ENCODE measurements at regions not wholly inside any gene's neighbourhood (a gene's known extent, or its start where the extent isn't known, plus 50 kb on each side); places are given as distances from the start of the nearest gene placed in this dataset.

DNA sequence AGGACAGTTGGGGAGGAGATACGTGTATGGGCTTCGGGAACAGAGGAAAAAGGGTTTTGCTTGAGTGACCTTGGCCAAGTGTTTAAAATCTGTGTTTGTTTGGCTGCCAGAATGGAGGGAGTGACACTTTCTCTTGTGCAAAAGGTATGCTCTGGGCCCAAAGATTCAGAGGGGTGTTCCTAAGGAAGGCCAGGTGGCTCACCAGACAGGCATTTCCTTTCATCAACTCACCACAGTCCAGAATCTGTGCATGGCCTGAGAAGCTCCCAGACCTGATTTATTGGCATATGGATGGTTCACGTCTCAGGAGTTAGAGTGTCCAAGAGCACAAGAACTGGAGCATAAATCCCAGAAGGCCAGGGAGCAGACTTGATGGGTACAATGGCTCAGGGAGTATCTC lies 53.4 kb upstream of the NLK start:
- H3K4me3 ChIP-seq (ENCODE audit: low read length), result no peak overlapping the region
- no peak for DNase-seq (ENCODE audit: low read depth, low spot score)

DNA sequence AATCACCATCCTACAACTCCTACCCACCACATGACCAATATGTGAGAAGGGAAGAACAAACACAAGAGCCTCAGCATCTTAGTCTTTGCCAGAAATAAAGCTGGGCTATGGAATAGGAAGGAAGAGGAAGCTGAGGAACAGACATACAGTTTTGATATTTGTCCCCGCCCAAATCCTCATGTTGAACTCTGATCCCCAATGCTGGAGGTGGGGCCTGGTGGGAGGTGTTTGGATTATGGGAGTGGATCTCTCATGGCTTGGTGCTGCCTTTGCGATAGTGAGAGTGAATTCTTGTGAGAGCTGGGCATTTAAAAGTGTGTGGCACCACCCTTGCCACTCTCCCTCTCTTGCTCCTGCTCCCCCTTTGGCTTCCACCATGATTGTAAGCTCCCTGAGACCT lies 52.4 kb upstream of the NLK start:
- DNase-seq (ENCODE audit: low read depth, low spot score), result no peak
- H3K4me3 ChIP-seq (ENCODE audit: low read length), result no peak overlapping the region

DNA sequence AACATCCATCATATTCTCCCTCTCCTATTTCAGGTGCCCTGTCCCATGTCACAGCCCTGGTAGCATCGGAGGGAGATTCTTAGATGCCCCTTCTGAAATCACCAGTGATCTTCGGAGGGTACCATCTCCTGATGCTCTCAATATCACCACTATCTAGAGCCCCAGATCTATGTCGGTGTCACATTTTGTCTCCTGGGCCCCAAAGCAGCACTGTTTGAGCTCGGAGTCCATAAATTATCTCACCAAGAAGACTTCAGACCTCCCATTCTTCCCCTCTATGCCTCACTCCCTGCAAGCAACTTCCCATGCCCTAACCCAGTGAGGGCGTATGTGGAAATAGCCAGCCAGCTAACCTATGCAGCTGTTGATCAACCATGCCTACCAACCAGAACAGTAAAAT lies 51.5 kb upstream of the NLK start:
- DNase-seq (ENCODE audit: low read depth, low spot score), result no peak
- H3K4me3 ChIP-seq (ENCODE audit: low read length), result no peak overlapping the region

DNA sequence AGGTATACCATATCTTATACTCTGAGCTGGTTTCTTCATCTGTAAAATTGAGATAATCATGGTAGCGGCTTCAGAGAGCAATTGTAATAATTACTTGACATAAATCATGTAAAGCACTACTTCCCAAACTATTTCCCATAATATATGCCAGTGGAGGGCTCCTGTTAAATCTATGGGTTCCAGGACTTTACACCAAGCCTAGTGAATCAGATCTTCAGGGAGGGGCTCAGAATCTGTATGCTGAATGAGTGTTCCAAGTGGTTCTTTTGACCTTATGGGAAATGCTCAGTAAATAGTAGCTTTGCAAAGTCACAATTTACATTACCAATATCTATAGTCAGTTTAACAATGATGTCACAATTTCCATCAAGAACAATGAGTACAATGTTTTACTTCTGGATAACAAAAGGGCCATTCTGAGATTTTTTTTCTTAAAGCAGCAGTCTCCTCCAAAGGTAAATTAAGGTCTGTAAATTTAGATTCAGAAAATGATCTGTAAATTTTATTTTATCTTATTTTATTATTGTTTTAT lies 50.9 kb upstream of the NLK start:
- H3K4me3 ChIP-seq (ENCODE audit: low read length), result no peak overlapping the region
- no peak for DNase-seq (ENCODE audit: low read depth, low spot score)
